ENCODE measurements at regions not wholly inside any gene's neighbourhood (a gene's known extent, or its start where the extent isn't known, plus 50 kb on each side); places are given as distances from the start of the nearest gene placed in this dataset.

- no peak for TF ChIP-seq YY1 (IDR thresholded peaks at IDR 0.05; ENCODE audit: insufficient read depth, insufficient read length)
- TF ChIP-seq SUZ12 (IDR thresholded peaks at IDR 0.05; ENCODE audit: extremely low read depth, insufficient read depth, insufficient read length) = no peak
- no peak for TF ChIP-seq ZNF274 (IDR thresholded peaks at IDR 0.05; ENCODE audit: low read depth, low read length)
These were observed 91.8 kb downstream of the BAMBI start for GRCh38 chr10:28769091-28769604.
